ENCODE measurements at regions not wholly inside any gene's neighbourhood (a gene's known extent, or its start where the extent isn't known, plus 50 kb on each side); places are given as distances from the start of the nearest gene placed in this dataset.

DNA sequence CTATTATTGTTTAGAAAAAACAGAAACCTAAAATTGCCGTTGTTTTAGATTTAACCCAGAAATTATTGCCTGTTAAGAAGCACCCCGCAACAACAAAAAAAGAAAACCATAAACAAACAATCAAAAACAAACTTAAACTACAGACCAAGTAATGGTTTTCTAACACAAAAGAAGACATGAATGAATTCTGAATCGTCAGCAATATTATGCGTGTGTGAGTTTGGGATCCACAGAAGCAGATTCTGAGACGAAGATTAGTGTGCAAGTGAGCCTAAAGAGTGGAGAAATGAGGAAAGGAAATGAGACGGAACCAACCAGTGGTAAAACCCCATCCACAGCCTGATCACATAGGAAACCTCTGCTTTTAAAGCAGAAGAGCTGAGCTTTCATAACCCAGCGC lies 1514.9 kb upstream of the PIK3C3 start:
- no peaks in the 10 kb centered on the region for H3F3A ChIP-seq (ENCODE audit: insufficient read depth, low read length)

DNA sequence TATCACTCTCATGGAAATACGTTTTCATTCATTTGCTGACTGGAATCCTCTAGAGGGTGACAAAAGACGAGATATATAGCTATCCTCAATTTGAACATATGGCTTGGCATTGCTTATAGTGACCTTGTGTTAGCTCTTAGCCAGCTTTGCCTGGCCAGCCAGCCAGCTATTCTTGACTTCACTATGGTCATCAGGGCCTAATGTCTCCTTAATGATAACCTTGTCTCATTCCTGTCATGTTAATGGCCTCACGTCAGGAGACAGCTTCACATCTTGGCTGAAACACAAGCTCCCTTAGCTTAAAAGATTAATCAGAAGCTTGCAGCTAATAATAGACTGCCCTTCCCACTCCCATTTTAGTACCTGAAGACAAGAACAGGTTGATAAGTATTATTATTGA lies 1517.5 kb upstream of the PIK3C3 start:
- no peaks in the 10 kb centered on the region for H3K9me3 ChIP-seq (ENCODE audit: low read length)
- H3K27ac ChIP-seq (ENCODE audit: low read depth, low read length, poor library complexity, severe bottlenecking), result no peak overlapping the region
- no peaks in the 10 kb centered on the region for H4K20me1 ChIP-seq (ENCODE audit: insufficient read depth, low read length)
- H3K4me3 ChIP-seq (ENCODE audit: low read depth, low read length, poor library complexity, severe bottlenecking), result no peak overlapping the region
- no peaks in the 10 kb centered on the region for H3F3A ChIP-seq (ENCODE audit: insufficient read depth, low read length)
- no peak overlapping the region for H3K4me2 ChIP-seq (ENCODE audit: low read length)
- TF ChIP-seq, protein P1, sequence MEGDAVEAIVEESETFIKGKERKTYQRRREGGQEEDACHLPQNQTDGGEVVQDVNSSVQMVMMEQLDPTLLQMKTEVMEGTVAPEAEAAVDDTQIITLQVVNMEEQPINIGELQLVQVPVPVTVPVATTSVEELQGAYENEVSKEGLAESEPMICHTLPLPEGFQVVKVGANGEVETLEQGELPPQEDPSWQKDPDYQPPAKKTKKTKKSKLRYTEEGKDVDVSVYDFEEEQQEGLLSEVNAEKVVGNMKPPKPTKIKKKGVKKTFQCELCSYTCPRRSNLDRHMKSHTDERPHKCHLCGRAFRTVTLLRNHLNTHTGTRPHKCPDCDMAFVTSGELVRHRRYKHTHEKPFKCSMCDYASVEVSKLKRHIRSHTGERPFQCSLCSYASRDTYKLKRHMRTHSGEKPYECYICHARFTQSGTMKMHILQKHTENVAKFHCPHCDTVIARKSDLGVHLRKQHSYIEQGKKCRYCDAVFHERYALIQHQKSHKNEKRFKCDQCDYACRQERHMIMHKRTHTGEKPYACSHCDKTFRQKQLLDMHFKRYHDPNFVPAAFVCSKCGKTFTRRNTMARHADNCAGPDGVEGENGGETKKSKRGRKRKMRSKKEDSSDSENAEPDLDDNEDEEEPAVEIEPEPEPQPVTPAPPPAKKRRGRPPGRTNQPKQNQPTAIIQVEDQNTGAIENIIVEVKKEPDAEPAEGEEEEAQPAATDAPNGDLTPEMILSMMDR (IDR thresholded peaks at IDR 0.05; ENCODE audit: low read length), result no peak
- no peak for TF ChIP-seq EZH2 (IDR thresholded peaks at IDR 0.05; ENCODE audit: borderline replicate concordance, low read length)
- H3K9me2 ChIP-seq (ENCODE audit: low read depth, low read length), result no peaks in the 10 kb centered on the region
- no peak overlapping the region for H3K9ac ChIP-seq (ENCODE audit: low read length)
- H3K79me2 ChIP-seq (ENCODE audit: insufficient read depth, low read length), result no peaks in the 10 kb centered on the region
- H3K27me3 ChIP-seq (ENCODE audit: insufficient read depth, low read length), result no peaks in the 10 kb centered on the region
- H3K36me3 ChIP-seq (ENCODE audit: insufficient read depth, low read length), result no peaks in the 10 kb centered on the region
- no peak overlapping the region for H2AFZ ChIP-seq (ENCODE audit: low read length)
- no peaks in the 10 kb centered on the region for H3K4me1 ChIP-seq (ENCODE audit: insufficient read depth, low read length, severe bottlenecking)

More for the DNA sequence above, 1514.9 kb upstream of the PIK3C3 start:
- H3K9ac ChIP-seq (ENCODE audit: low read length), result no peak overlapping the region
- H3K27ac ChIP-seq (ENCODE audit: low read depth, low read length, poor library complexity, severe bottlenecking), result no peak overlapping the region
- H3K4me3 ChIP-seq (ENCODE audit: low read depth, low read length, poor library complexity, severe bottlenecking), result no peak overlapping the region
- TF ChIP-seq, protein P1 (IDR thresholded peaks at IDR 0.05; ENCODE audit: low read length), result no peak
- no peak for TF ChIP-seq EZH2 (IDR thresholded peaks at IDR 0.05; ENCODE audit: borderline replicate concordance, low read length)
- no peaks in the 10 kb centered on the region for H3K4me1 ChIP-seq (ENCODE audit: insufficient read depth, low read length, severe bottlenecking)
- H3K36me3 ChIP-seq (ENCODE audit: insufficient read depth, low read length), result no peaks in the 10 kb centered on the region
- no peaks in the 10 kb centered on the region for H4K20me1 ChIP-seq (ENCODE audit: insufficient read depth, low read length)
- no peaks in the 10 kb centered on the region for H3K9me2 ChIP-seq (ENCODE audit: low read depth, low read length)
- no peak overlapping the region for H3K4me2 ChIP-seq (ENCODE audit: low read length)
- no peak overlapping the region for H2AFZ ChIP-seq (ENCODE audit: low read length)
- H3K27me3 ChIP-seq (ENCODE audit: insufficient read depth, low read length), result no peaks in the 10 kb centered on the region
- H3K79me2 ChIP-seq (ENCODE audit: insufficient read depth, low read length), result no peaks in the 10 kb centered on the region
- H3K9me3 ChIP-seq (ENCODE audit: low read length), result no peaks in the 10 kb centered on the region

DNA sequence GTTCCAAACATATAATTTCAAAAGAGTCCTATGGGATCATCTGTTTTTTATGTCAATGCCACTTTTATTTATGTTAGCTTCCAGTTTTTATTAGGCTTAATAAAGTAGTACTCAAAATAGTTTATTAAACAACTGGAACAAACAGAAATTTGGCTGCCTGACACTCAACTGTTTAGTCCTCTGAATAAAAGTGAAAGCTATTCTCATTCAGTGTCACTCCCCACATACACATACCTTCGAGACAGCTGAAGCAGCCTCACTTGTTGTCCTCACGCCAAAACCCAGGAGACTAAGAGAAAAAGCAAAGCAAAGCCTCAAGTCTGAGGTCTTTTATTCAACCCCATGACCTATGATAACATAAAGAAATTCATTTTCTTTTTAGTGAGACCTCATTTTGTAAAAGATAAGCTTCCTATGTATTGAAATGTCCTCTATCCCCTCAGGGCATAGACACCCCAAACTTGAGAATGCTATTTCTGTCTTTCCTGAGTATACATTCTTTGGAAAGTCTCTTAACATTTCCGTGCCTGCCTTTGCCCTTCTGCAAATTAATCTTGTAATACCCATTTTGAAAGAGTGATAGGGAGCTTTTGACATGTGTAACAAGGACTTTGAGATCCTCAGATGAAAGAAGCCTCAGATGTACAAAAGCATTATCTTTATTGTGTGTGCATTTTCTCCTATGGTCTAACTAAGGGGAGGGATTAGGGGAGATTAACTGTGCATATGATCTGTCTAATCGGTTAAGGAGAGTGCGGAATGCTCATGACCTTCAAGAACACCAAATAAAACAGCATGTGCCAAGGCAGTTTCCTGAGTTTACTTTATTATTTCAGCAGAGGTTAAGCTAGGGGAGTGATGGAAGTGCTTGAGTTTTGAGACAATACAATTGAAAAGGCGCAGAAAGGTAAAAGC lies 1523.7 kb upstream of the PIK3C3 start:
- Histone ChIP-seq H3F3A (ENCODE audit: insufficient read depth, low read length) (no peaks in the 10 kb centered on the region), H3K4me3 (ENCODE audit: low read depth, low read length, poor library complexity, severe bottlenecking) (no peak overlapping the region), H3K27ac (ENCODE audit: low read depth, low read length, poor library complexity, severe bottlenecking) (no peak overlapping the region), H4K20me1 (ENCODE audit: insufficient read depth, low read length) (no peaks in the 10 kb centered on the region), H3K9me2 (ENCODE audit: low read depth, low read length) (no peaks in the 10 kb centered on the region; the same call in 1 of the 2 replicates), H3K9ac (ENCODE audit: low read length) (no peak overlapping the region), H3K4me2 (ENCODE audit: low read length) (no peak overlapping the region), H3K9me3 (ENCODE audit: low read length) (no peaks in the 10 kb centered on the region), H2AFZ (ENCODE audit: low read length) (no peak overlapping the region), H3K4me1 (ENCODE audit: insufficient read depth, low read length, severe bottlenecking) (no peaks in the 10 kb centered on the region), H3K36me3 (ENCODE audit: insufficient read depth, low read length) (no peaks in the 10 kb centered on the region), H3K27me3 (ENCODE audit: insufficient read depth, low read length) (no peaks in the 10 kb centered on the region), H3K79me2 (ENCODE audit: insufficient read depth, low read length) (no peaks in the 10 kb centered on the region)
- TF ChIP-seq EZH2 (IDR thresholded peaks at IDR 0.05; ENCODE audit: borderline replicate concordance, low read length), result no peak
- TF ChIP-seq, protein P1 (IDR thresholded peaks at IDR 0.05; ENCODE audit: low read length), result no peak
